Activated B cell treated with CpG ODN at 0.5 μM for 24 hours (primary cell): ENCODE measurements at regions not wholly inside any gene's neighbourhood (a gene's known extent, or its start where the extent isn't known, plus 50 kb on each side); places are given as distances from the start of the nearest gene placed in this dataset.

Source experiments
- ATAC-seq: fragments of 200-7000 bp; cut with Tn5 transposase; one replicate; pipeline ENCODE4 v1.10.0; 2021; ENCODE audit warnings: low read depth, mild to moderate bottlenecking, moderate library complexity
- CTCF ChIA-PET: fragments of 350-600 bp; sonication (Branson Sonifier 250); formaldehyde crosslinking; loops from one replicate; lab custom pipeline; 2021; ENCODE audit warnings: antibody characterized with exemption; lab: Charles Lee
- POLR2A ChIA-PET: fragments of 350-600 bp; sonication (Branson Sonifier 250); formaldehyde crosslinking; loops from one replicate; lab custom pipeline; 2021; ENCODE audit warnings: antibody characterized with exemption; lab: Charles Lee
- DNase-seq: peaks from one replicate; pipeline ENCODE4 v3.0.0; 2022
- H3K27ac Mint-ChIP-seq: one replicate; pipeline ENCODE4 v1.8.0; 2020; ENCODE audit warnings: mixed read lengths
- H3K27me3 Mint-ChIP-seq: one replicate; pipeline ENCODE4 v1.8.0; 2021; ENCODE audit warnings: mixed read lengths
- H3K36me3 Mint-ChIP-seq: one replicate; pipeline ENCODE4 v1.8.0; 2021; ENCODE audit warnings: low read depth, mixed read lengths
- H3K4me1 Mint-ChIP-seq: one replicate; pipeline ENCODE4 v1.8.0; 2021; ENCODE audit warnings: mixed read lengths
- H3K4me3 Mint-ChIP-seq: one replicate; pipeline ENCODE4 v1.8.0; 2020; ENCODE audit warnings: mild to moderate bottlenecking, mixed read lengths
- H3K9me3 Mint-ChIP-seq: one replicate; pipeline ENCODE4 v1.8.0; 2020; ENCODE audit warnings: mixed read lengths
- intact Hi-C: fragments of 100-400 bp; cut with micrococcal nuclease; formaldehyde crosslinking; loops from one replicate; pipeline ENCODE4 v1.15.1; 2024
- TF ChIP-seq, protein P1 (sequence below): fragments of 200-600 bp; IDR thresholded peaks from one replicate; pipeline ENCODE4 v1.8.0; 2022; ENCODE audit warnings: antibody characterized with exemption, mild to moderate bottlenecking

GRCh38 chr1:117270679-117271078 is 60.0 kb upstream of the VTCN1 start:
- Mint-ChIP-seq H3K9me3 (peaks cover 11% of the 10 kb centered on the region), H3K27ac (no peak overlapping the region), H3K36me3 (no peaks in the 10 kb centered on the region), H3K4me1 (no peaks in the 10 kb centered on the region), H3K27me3 (peaks cover 12% of the 10 kb centered on the region), H3K4me3 (no peak overlapping the region)
- TF ChIP-seq, protein P1, sequence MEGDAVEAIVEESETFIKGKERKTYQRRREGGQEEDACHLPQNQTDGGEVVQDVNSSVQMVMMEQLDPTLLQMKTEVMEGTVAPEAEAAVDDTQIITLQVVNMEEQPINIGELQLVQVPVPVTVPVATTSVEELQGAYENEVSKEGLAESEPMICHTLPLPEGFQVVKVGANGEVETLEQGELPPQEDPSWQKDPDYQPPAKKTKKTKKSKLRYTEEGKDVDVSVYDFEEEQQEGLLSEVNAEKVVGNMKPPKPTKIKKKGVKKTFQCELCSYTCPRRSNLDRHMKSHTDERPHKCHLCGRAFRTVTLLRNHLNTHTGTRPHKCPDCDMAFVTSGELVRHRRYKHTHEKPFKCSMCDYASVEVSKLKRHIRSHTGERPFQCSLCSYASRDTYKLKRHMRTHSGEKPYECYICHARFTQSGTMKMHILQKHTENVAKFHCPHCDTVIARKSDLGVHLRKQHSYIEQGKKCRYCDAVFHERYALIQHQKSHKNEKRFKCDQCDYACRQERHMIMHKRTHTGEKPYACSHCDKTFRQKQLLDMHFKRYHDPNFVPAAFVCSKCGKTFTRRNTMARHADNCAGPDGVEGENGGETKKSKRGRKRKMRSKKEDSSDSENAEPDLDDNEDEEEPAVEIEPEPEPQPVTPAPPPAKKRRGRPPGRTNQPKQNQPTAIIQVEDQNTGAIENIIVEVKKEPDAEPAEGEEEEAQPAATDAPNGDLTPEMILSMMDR: no peak
- intact Hi-C loops: no loop called here
- ChIA-PET POLR2A (no interaction called here), CTCF (no interaction called here)
- DNase-seq (no peak), ATAC-seq (no peak)

DNA sequence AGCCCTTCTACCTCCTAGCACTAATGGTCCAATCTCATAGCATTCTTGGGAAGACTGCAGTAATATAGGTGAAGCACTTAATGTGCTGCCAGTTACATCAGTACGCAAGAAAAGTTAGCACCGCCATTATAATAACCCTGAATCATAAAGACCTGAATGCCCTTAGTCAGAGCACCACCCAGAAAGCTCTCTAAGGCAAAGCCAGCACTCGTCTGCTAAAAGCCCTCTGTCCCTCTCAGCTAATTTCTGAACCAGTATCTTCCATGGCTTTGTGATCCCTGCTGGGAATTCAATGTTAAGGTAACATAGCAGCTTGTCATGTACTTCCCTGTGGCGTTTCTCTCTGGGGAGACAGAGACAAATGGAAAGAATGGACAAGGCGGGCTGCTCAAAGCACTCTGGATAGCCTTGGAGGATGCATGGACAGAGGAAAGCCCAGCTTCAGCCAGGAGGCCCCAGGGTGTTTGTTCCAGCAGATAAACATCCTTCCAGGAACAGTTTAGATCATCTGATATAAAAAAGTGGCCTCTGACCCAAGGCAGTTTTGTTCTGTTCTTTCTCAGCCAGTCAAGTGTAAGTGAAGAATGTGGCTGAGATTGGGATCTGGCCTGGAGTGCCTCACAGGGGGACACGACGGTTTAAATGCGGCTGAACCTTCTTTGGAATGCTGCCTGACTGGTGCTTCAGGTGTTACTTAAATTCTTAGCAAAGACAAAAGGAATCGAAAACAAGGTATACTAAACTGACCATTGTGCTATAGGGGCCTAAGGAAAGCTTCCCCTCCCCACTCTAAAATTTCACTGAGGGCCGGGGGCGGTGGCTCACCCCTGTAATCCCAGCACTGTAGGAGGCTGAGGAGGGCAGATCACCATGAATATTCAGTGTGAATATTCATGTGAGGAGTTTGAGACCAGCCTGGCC is 58.1 kb upstream of the VTCN1 start:
- ATAC-seq (no peak), DNase-seq (no peak)
- ChIA-PET POLR2A (no interaction called here), CTCF (no interaction called here)
- Mint-ChIP-seq H3K9me3 (peaks cover 11% of the 10 kb centered on the region), H3K4me3 (no peak overlapping the region), H3K4me1 (no peaks in the 10 kb centered on the region), H3K27ac (no peak overlapping the region), H3K27me3 (peaks cover 14% of the 10 kb centered on the region), H3K36me3 (no peaks in the 10 kb centered on the region)
- intact Hi-C loops: no loop called here
- TF ChIP-seq, protein P1: no peak

DNA sequence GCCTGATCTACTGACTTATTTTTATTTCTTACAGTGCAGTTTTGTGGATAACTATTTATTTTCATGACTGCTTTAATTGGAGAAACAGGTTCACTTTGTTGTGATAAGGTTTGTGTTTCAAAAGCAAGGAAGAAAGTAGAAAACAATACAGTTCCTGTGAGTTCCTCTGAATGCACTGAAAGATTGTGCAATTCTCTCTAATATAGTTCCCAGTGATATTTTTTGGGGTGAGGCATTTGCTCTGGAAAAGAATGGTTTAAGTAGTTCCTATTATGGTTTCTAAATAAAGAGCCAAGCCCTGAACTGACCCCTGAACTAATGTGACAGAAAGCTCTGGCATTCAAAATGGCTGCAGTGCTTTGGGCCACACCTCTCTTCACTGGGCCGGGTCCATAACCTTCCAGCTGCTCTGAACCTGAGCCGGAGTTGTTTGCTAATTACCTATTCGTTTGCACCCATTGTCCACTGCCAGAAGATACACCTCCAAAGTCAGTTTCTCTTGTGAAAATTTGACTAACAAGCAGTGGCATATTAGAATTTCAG is 56.6 kb upstream of the VTCN1 start:
- ATAC-seq: no peak
- no peaks in the 10 kb centered on the region for H3K4me1 Mint-ChIP-seq

GRCh38 chr1:117262976-117263375 is 52.2 kb upstream of the VTCN1 start:
- Mint-ChIP-seq H3K4me1 (no peaks in the 10 kb centered on the region), H3K4me3 (no peak overlapping the region), H3K27me3 (peaks cover 5% of the 10 kb centered on the region), H3K36me3 (no peaks in the 10 kb centered on the region), H3K27ac (no peak overlapping the region), H3K9me3 (no peaks in the 10 kb centered on the region)
- ATAC-seq: no peak
- DNase-seq: no peak
- CTCF ChIA-PET: no interaction called here
- intact Hi-C loops: no loop called here
- TF ChIP-seq, protein P1: no peak
- POLR2A ChIA-PET: no interaction called here

More for the DNA sequence above, 56.6 kb upstream of the VTCN1 start:
- TF ChIP-seq, protein P1: no peak
- ChIA-PET CTCF (no interaction called here), POLR2A (no interaction called here)
- Mint-ChIP-seq H3K36me3 (no peaks in the 10 kb centered on the region), H3K4me3 (no peak overlapping the region), H3K9me3 (no peaks in the 10 kb centered on the region), H3K27me3 (peaks cover 8% of the 10 kb centered on the region), H3K27ac (no peak overlapping the region)
- no peak for DNase-seq
- intact Hi-C loops: no loop called here

DNA sequence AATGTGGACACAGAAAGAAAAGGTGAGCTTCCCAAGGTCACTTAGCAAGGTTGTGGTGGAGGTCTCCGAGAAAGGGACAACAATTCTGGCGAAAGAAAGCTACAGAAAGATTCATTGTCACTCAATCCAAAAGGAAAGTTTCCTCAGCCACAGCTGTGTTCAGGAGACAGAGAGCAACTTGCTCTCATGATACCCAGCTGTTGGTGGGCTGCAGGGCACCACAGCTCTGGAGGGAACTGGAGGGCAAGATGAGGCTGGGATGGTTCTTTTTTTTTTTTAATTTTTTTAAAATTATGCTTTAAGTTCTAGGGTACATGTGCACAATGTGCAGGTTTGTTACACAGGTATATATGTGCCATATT is 50.7 kb upstream of the VTCN1 start:
- Mint-ChIP-seq H3K9me3 (peaks cover 2% of the 10 kb centered on the region), H3K4me1 (no peaks in the 10 kb centered on the region), H3K27me3 (peaks cover 12% of the 10 kb centered on the region), H3K4me3 (no peak overlapping the region), H3K36me3 (no peaks in the 10 kb centered on the region), H3K27ac (no peak overlapping the region)
- POLR2A ChIA-PET: no interaction called here
- DNase-seq (no peak), ATAC-seq (no peak)
- intact Hi-C loops: no loop called here
- TF ChIP-seq, protein P1: no peak
- CTCF ChIA-PET: no interaction called here
